ENCODE measurements at regions not wholly inside any gene's neighbourhood (a gene's known extent, or its start where the extent isn't known, plus 50 kb on each side); places are given as distances from the start of the nearest gene placed in this dataset.

- H3K9ac ChIP-seq (ENCODE audit: low read length in 3 of 3), result no peak overlapping the region
- FAIRE-seq, result no peak
- H3K36me3 ChIP-seq (ENCODE audit: control insufficient read depth in 2 of 3, insufficient read depth in 3 of 3, low read length in 3 of 3), result no peaks in the 10 kb centered on the region
- intact Hi-C loops (cut with DNase I), result no loop called here
- H3K9me3 ChIP-seq (ENCODE audit: control insufficient read depth in 2 of 3, insufficient read depth in 1 of 3, low read length in 3 of 3), result no peaks in the 10 kb centered on the region
- no peak overlapping the region for H3K4me3 ChIP-seq (ENCODE audit: low read length in 3 of 3)
- no peaks in the 10 kb centered on the region for H3K27me3 ChIP-seq (ENCODE audit: control insufficient read depth, insufficient read depth, low read length)
- no peaks in the 10 kb centered on the region for H3K4me1 ChIP-seq (ENCODE audit: control insufficient read depth in 2 of 3, insufficient read depth in 2 of 3, low read depth in 1 of 3, low read length in 3 of 3)
- no peak overlapping the region for H3K27ac ChIP-seq (ENCODE audit: low read depth in 2 of 2, low read length in 2 of 2)
- no peak for DNase-seq
- TF ChIP-seq CTCF (IDR thresholded peaks at IDR 0.05; ENCODE audit: borderline replicate concordance, extremely low read depth, insufficient read depth), result no peak
Observed at GRCh38 chr17:79207960-79208359, 133.3 kb downstream of the ENGASE start.

DNA sequence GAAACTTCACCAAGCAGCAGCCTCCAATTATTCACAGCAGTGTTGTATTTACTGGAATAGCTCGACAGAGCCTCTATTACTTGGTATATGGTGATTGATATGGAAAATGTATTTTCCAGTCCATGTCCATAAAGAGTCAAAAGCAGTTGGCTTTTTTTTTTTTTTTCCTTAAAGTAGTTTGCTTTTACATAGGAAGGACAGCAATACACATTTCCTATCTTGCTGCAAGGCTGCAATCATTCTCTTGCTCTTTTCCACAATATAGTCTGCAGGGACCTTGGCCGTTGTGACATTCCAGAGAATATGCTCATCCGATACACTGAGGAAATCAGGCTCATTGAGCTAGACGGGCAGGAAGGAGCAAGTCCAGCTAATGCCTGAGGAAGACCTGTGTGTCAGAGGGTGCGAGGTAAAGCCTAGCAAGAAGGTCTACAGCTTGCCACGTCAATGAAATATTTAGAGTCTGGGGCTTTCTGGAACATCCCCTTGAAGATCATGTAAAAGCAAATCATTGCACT, 131.1 kb downstream of the ENGASE start:
- intact Hi-C loops (cut with DNase I), result no loop called here
- DNase-seq (no peak), FAIRE-seq (no peak)
- no peaks in the 10 kb centered on the region for H3K9me3 ChIP-seq (ENCODE audit: control insufficient read depth in 2 of 3, insufficient read depth in 1 of 3, low read length in 3 of 3)
- no peaks in the 10 kb centered on the region for H3K36me3 ChIP-seq (ENCODE audit: control insufficient read depth in 2 of 3, insufficient read depth in 3 of 3, low read length in 3 of 3)
- TF ChIP-seq CTCF (IDR thresholded peaks at IDR 0.05; ENCODE audit: borderline replicate concordance, extremely low read depth, insufficient read depth), result no peak
- no peaks in the 10 kb centered on the region for H3K27me3 ChIP-seq (ENCODE audit: control insufficient read depth, insufficient read depth, low read length)
- H3K4me3 ChIP-seq (ENCODE audit: low read length in 3 of 3), result no peak overlapping the region
- H3K27ac ChIP-seq (ENCODE audit: low read depth in 2 of 2, low read length in 2 of 2), result no peak overlapping the region
- no peak overlapping the region for H3K9ac ChIP-seq (ENCODE audit: low read length in 3 of 3)
- H3K4me1 ChIP-seq (ENCODE audit: control insufficient read depth in 2 of 3, insufficient read depth in 2 of 3, low read depth in 1 of 3, low read length in 3 of 3), result no peaks in the 10 kb centered on the region

DNA sequence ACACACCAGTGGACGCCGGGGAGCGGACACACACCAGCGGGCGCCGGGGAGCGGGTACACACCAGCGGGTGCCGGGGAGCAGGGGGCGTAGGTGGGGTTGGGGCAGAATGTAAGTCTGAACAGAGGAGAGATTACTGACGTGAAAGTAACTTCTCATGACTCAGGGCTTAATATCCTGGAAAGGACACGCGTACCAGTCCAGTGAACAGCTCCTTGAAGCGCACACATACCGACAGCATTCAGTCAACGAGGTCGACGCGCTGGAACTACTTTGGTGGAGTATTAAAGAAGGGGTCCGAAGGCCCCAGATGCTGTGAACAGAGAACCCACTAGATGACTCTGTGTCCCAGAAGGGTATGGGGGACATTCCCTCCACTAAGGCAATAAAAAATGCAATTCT, 129.6 kb downstream of the ENGASE start:
- intact Hi-C loops (cut with DNase I), result no loop called here
- H3K9ac ChIP-seq (ENCODE audit: low read length in 3 of 3), result no peak overlapping the region
- H3K9me3 ChIP-seq (ENCODE audit: control insufficient read depth in 2 of 3, insufficient read depth in 1 of 3, low read length in 3 of 3), result no peaks in the 10 kb centered on the region
- H3K27me3 ChIP-seq (ENCODE audit: control insufficient read depth, insufficient read depth, low read length), result no peaks in the 10 kb centered on the region
- DNase-seq (no peak), FAIRE-seq (no peak)
- no peaks in the 10 kb centered on the region for H3K4me1 ChIP-seq (ENCODE audit: control insufficient read depth in 2 of 3, insufficient read depth in 2 of 3, low read depth in 1 of 3, low read length in 3 of 3)
- H3K27ac ChIP-seq (ENCODE audit: low read depth in 2 of 2, low read length in 2 of 2), result no peak overlapping the region
- H3K36me3 ChIP-seq (ENCODE audit: control insufficient read depth in 2 of 3, insufficient read depth in 3 of 3, low read length in 3 of 3), result no peaks in the 10 kb centered on the region
- no peak for TF ChIP-seq CTCF (IDR thresholded peaks at IDR 0.05; ENCODE audit: borderline replicate concordance, extremely low read depth, insufficient read depth)
- no peak overlapping the region for H3K4me3 ChIP-seq (ENCODE audit: low read length in 3 of 3)

DNA sequence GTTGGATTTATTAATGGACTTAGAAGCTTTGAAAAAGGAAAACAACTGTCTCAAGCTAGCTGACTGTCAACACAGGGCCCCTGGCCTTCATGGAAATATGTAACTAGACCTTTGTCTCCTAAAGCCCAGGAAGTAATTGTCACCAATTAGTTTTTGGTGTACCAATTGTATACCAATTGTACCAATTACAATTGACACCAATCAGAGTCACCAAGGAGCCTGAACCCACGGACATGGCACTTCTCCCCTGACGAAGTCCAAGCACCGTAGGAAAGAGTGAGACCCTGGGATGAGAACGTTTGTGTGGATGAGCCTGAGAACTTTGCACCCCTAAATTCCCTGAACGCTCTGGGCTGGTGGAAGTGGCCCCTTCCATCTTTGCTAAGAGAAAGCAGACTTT, 129.0 kb downstream of the ENGASE start:
- H3K27me3 ChIP-seq (ENCODE audit: control insufficient read depth, insufficient read depth, low read length), result no peaks in the 10 kb centered on the region

More for the DNA sequence above, 129.0 kb downstream of the ENGASE start:
- no peak overlapping the region for H3K9ac ChIP-seq (ENCODE audit: low read length in 3 of 3)
- FAIRE-seq (no peak), DNase-seq (no peak)
- no peak overlapping the region for H3K4me3 ChIP-seq (ENCODE audit: low read length in 3 of 3)
- no peak overlapping the region for H3K27ac ChIP-seq (ENCODE audit: low read depth in 2 of 2, low read length in 2 of 2)
- no peaks in the 10 kb centered on the region for H3K9me3 ChIP-seq (ENCODE audit: control insufficient read depth in 2 of 3, insufficient read depth in 1 of 3, low read length in 3 of 3)
- H3K4me1 ChIP-seq (ENCODE audit: control insufficient read depth in 2 of 3, insufficient read depth in 2 of 3, low read depth in 1 of 3, low read length in 3 of 3), result no peaks in the 10 kb centered on the region
- intact Hi-C loops (cut with DNase I), result no loop called here
- no peaks in the 10 kb centered on the region for H3K36me3 ChIP-seq (ENCODE audit: control insufficient read depth in 2 of 3, insufficient read depth in 3 of 3, low read length in 3 of 3)
- no peak for TF ChIP-seq CTCF (IDR thresholded peaks at IDR 0.05; ENCODE audit: borderline replicate concordance, extremely low read depth, insufficient read depth)

All from kidney (tissue), 13 donors.